K562 (cell line): ENCODE measurements at regions not wholly inside any gene's neighbourhood (a gene's known extent, or its start where the extent isn't known, plus 50 kb on each side); places are given as distances from the start of the nearest gene placed in this dataset.

Experiments used
- ZNF140 ChIP-seq: fragments of 250-450 bp; sonication (Bioruptor Pico); IDR thresholded peaks from 2 replicates; pipeline ENCODE4 v1.8.0; 2021; ENCODE audit warnings: moderate library complexity, mild to moderate bottlenecking, inconsistent platforms
- TF ChIP-seq, protein P1 (sequence below): fragments of 450-650 bp; IDR thresholded peaks from 2 replicates; pipeline ENCODE4 v1.6.1; 2016; ENCODE audit warnings: mild to moderate bottlenecking, moderate library complexity

DNA sequence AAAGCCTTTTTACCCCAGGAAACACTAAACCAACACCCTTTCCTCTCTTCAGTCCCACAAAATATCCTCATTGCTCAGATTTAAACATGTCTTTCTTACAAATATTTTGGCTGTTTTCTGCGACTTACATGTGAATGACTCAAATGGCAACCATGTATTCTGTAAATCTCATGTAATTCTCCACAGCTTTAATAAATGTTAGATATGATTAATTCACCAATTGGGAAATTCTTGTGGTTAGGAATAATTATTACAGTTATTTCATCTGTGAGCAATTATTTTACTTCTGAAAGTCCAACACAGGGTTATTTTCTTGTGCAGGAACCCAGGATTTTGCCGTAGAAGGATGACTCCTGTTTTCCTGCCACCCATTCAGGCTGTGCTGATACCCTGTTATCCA, 431.5 kb downstream of the LMO4 start (continued):
- TF ChIP-seq, protein P1, sequence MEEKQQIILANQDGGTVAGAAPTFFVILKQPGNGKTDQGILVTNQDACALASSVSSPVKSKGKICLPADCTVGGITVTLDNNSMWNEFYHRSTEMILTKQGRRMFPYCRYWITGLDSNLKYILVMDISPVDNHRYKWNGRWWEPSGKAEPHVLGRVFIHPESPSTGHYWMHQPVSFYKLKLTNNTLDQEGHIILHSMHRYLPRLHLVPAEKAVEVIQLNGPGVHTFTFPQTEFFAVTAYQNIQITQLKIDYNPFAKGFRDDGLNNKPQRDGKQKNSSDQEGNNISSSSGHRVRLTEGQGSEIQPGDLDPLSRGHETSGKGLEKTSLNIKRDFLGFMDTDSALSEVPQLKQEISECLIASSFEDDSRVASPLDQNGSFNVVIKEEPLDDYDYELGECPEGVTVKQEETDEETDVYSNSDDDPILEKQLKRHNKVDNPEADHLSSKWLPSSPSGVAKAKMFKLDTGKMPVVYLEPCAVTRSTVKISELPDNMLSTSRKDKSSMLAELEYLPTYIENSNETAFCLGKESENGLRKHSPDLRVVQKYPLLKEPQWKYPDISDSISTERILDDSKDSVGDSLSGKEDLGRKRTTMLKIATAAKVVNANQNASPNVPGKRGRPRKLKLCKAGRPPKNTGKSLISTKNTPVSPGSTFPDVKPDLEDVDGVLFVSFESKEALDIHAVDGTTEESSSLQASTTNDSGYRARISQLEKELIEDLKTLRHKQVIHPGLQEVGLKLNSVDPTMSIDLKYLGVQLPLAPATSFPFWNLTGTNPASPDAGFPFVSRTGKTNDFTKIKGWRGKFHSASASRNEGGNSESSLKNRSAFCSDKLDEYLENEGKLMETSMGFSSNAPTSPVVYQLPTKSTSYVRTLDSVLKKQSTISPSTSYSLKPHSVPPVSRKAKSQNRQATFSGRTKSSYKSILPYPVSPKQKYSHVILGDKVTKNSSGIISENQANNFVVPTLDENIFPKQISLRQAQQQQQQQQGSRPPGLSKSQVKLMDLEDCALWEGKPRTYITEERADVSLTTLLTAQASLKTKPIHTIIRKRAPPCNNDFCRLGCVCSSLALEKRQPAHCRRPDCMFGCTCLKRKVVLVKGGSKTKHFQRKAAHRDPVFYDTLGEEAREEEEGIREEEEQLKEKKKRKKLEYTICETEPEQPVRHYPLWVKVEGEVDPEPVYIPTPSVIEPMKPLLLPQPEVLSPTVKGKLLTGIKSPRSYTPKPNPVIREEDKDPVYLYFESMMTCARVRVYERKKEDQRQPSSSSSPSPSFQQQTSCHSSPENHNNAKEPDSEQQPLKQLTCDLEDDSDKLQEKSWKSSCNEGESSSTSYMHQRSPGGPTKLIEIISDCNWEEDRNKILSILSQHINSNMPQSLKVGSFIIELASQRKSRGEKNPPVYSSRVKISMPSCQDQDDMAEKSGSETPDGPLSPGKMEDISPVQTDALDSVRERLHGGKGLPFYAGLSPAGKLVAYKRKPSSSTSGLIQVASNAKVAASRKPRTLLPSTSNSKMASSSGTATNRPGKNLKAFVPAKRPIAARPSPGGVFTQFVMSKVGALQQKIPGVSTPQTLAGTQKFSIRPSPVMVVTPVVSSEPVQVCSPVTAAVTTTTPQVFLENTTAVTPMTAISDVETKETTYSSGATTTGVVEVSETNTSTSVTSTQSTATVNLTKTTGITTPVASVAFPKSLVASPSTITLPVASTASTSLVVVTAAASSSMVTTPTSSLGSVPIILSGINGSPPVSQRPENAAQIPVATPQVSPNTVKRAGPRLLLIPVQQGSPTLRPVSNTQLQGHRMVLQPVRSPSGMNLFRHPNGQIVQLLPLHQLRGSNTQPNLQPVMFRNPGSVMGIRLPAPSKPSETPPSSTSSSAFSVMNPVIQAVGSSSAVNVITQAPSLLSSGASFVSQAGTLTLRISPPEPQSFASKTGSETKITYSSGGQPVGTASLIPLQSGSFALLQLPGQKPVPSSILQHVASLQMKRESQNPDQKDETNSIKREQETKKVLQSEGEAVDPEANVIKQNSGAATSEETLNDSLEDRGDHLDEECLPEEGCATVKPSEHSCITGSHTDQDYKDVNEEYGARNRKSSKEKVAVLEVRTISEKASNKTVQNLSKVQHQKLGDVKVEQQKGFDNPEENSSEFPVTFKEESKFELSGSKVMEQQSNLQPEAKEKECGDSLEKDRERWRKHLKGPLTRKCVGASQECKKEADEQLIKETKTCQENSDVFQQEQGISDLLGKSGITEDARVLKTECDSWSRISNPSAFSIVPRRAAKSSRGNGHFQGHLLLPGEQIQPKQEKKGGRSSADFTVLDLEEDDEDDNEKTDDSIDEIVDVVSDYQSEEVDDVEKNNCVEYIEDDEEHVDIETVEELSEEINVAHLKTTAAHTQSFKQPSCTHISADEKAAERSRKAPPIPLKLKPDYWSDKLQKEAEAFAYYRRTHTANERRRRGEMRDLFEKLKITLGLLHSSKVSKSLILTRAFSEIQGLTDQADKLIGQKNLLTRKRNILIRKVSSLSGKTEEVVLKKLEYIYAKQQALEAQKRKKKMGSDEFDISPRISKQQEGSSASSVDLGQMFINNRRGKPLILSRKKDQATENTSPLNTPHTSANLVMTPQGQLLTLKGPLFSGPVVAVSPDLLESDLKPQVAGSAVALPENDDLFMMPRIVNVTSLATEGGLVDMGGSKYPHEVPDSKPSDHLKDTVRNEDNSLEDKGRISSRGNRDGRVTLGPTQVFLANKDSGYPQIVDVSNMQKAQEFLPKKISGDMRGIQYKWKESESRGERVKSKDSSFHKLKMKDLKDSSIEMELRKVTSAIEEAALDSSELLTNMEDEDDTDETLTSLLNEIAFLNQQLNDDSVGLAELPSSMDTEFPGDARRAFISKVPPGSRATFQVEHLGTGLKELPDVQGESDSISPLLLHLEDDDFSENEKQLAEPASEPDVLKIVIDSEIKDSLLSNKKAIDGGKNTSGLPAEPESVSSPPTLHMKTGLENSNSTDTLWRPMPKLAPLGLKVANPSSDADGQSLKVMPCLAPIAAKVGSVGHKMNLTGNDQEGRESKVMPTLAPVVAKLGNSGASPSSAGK = no peak
- no peak for TF ChIP-seq ZNF140 (CRISPR knock-in tag)
- TF ChIP-seq, all 486 proteins: peak for 0
